ENCODE measurements at regions not wholly inside any gene's neighbourhood (a gene's known extent, or its start where the extent isn't known, plus 50 kb on each side); places are given as distances from the start of the nearest gene placed in this dataset.

DNA sequence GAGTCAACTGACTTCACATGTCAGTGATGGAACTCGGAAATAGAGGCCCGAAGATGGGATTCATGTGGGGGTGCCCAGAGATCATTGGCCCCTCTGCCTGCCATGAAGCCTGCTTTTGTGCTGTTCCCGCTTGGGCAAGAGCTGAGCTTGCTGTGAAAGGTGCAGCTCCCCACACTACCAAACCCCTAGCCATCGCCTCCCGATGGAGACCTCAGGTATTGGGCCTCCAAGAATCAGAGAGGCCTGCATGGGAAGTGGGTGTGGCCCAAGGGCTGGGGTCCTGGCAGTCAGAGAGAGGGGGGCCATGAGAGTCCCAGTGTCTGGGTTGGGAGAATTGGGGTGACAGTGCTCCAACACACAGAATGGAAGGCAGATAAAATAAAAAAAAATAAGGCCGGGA is 160.9 kb downstream of the SOD2 start:
- H3K4me3 ChIP-seq = no peak overlapping the region
- H3K9me2 ChIP-seq (replicated peaks; ENCODE audit: insufficient read depth) = no peaks in the 10 kb centered on the region
- H2AFZ ChIP-seq = no peak overlapping the region
- no peaks in the 10 kb centered on the region for H3K9me3 ChIP-seq (ENCODE audit: low read depth)
- H3K4me1 ChIP-seq (ENCODE audit: insufficient read depth) = no peaks in the 10 kb centered on the region
- DNase-seq (ENCODE audit: low spot score) = no peak
- TF ChIP-seq EZH2phosphoT487 (IDR thresholded peaks at IDR 0.05; ENCODE audit: low read depth, severe bottlenecking, unreplicated experiment) = no peak
- no peak overlapping the region for H3K27ac ChIP-seq
- no peaks in the 10 kb centered on the region for H4K20me1 ChIP-seq (ENCODE audit: insufficient read depth, poor library complexity, severe bottlenecking)
- H3K79me2 ChIP-seq = no peaks in the 10 kb centered on the region
- no peak overlapping the region for H3K4me2 ChIP-seq
- H3K27me3 ChIP-seq = peaks cover 5% of the 10 kb centered on the region
- WGBS (ENCODE audit: low lambda C conversion rate, missing lambda C conversion rate) = 92% methylated on average over 6 of the region's 6 CpGs
- H3K36me3 ChIP-seq (replicated peaks; ENCODE audit: insufficient read depth, low read depth) = no peaks in the 10 kb centered on the region

- Histone ChIP-seq H3K27ac (no peak overlapping the region), H3K4me2 (no peak overlapping the region), H3K9me2 (replicated peaks; ENCODE audit: insufficient read depth) (no peaks in the 10 kb centered on the region), H3K4me1 (ENCODE audit: insufficient read depth) (no peaks in the 10 kb centered on the region), H3K9me3 (ENCODE audit: low read depth) (no peaks in the 10 kb centered on the region), H2AFZ (no peak overlapping the region), H4K20me1 (ENCODE audit: insufficient read depth, poor library complexity, severe bottlenecking) (no peaks in the 10 kb centered on the region), H3K79me2 (no peaks in the 10 kb centered on the region), H3K36me3 (replicated peaks; ENCODE audit: insufficient read depth, low read depth) (no peaks in the 10 kb centered on the region), H3K4me3 (no peak overlapping the region), H3K27me3 (no peaks in the 10 kb centered on the region)
- TF ChIP-seq, protein P1, sequence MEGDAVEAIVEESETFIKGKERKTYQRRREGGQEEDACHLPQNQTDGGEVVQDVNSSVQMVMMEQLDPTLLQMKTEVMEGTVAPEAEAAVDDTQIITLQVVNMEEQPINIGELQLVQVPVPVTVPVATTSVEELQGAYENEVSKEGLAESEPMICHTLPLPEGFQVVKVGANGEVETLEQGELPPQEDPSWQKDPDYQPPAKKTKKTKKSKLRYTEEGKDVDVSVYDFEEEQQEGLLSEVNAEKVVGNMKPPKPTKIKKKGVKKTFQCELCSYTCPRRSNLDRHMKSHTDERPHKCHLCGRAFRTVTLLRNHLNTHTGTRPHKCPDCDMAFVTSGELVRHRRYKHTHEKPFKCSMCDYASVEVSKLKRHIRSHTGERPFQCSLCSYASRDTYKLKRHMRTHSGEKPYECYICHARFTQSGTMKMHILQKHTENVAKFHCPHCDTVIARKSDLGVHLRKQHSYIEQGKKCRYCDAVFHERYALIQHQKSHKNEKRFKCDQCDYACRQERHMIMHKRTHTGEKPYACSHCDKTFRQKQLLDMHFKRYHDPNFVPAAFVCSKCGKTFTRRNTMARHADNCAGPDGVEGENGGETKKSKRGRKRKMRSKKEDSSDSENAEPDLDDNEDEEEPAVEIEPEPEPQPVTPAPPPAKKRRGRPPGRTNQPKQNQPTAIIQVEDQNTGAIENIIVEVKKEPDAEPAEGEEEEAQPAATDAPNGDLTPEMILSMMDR (IDR thresholded peaks at IDR 0.05; ENCODE audit: poor library complexity) = no peak
- TF ChIP-seq EZH2 (IDR thresholded peaks at IDR 0.05; ENCODE audit: borderline replicate concordance) = no peak
- no peak for TF ChIP-seq EZH2phosphoT487 (IDR thresholded peaks at IDR 0.05; ENCODE audit: low read depth, severe bottlenecking, unreplicated experiment)
- DNase-seq (ENCODE audit: low spot score) = no peak
- WGBS (ENCODE audit: low lambda C conversion rate, missing lambda C conversion rate) = 84% methylated on average over 7 of the region's 7 CpGs
Measured at GRCh38 chr6:159529934-159530333, 163.1 kb downstream of the SOD2 start.

GRCh38 chr6:159527351-159527750 is 165.7 kb downstream of the SOD2 start:
- no peak for DNase-seq (ENCODE audit: low spot score)
- no peak overlapping the region for H3K4me2 ChIP-seq
- H3K9me2 ChIP-seq (replicated peaks; ENCODE audit: insufficient read depth) = no peaks in the 10 kb centered on the region
- H2AFZ ChIP-seq = no peak overlapping the region
- no peaks in the 10 kb centered on the region for H3K27me3 ChIP-seq
- H3K4me1 ChIP-seq (ENCODE audit: insufficient read depth) = no peaks in the 10 kb centered on the region
- H3K27ac ChIP-seq = no peak overlapping the region
- no peak for TF ChIP-seq EZH2 (IDR thresholded peaks at IDR 0.05; ENCODE audit: borderline replicate concordance)
- TF ChIP-seq, protein P1 (IDR thresholded peaks at IDR 0.05; ENCODE audit: poor library complexity) = no peak
- no peak for TF ChIP-seq EZH2phosphoT487 (IDR thresholded peaks at IDR 0.05; ENCODE audit: low read depth, severe bottlenecking, unreplicated experiment)
- WGBS (ENCODE audit: low lambda C conversion rate, missing lambda C conversion rate) = 95% methylated on average over 1 of the region's 1 CpG
- no peaks in the 10 kb centered on the region for H3K79me2 ChIP-seq
- H3K36me3 ChIP-seq (replicated peaks; ENCODE audit: insufficient read depth, low read depth) = no peaks in the 10 kb centered on the region
- no peaks in the 10 kb centered on the region for H4K20me1 ChIP-seq (ENCODE audit: insufficient read depth, poor library complexity, severe bottlenecking)
- no peaks in the 10 kb centered on the region for H3K9me3 ChIP-seq (ENCODE audit: low read depth)
- H3K4me3 ChIP-seq = no peak overlapping the region

- no peak overlapping the region for H2AFZ ChIP-seq
- no peak overlapping the region for H3K27ac ChIP-seq
- no peaks in the 10 kb centered on the region for H3K4me1 ChIP-seq (ENCODE audit: insufficient read depth)
- DNase-seq (ENCODE audit: low spot score) = no peak
- no peak overlapping the region for H3K4me3 ChIP-seq
- no peaks in the 10 kb centered on the region for H4K20me1 ChIP-seq (ENCODE audit: insufficient read depth, poor library complexity, severe bottlenecking)
- WGBS (ENCODE audit: low lambda C conversion rate, missing lambda C conversion rate) = 81% methylated on average over 9 of the region's 9 CpGs
- no peaks in the 10 kb centered on the region for H3K27me3 ChIP-seq
- H3K36me3 ChIP-seq (replicated peaks; ENCODE audit: insufficient read depth, low read depth) = no peaks in the 10 kb centered on the region
- H3K9me3 ChIP-seq (ENCODE audit: low read depth) = no peaks in the 10 kb centered on the region
- TF ChIP-seq EZH2 (IDR thresholded peaks at IDR 0.05; ENCODE audit: borderline replicate concordance) = no peak
- TF ChIP-seq EZH2phosphoT487 (IDR thresholded peaks at IDR 0.05; ENCODE audit: low read depth, severe bottlenecking, unreplicated experiment) = no peak
- TF ChIP-seq, protein P1 (IDR thresholded peaks at IDR 0.05; ENCODE audit: poor library complexity) = no peak
- H3K79me2 ChIP-seq = no peaks in the 10 kb centered on the region
- no peaks in the 10 kb centered on the region for H3K9me2 ChIP-seq (replicated peaks; ENCODE audit: insufficient read depth)
- no peak overlapping the region for H3K4me2 ChIP-seq
Measured at GRCh38 chr6:159525445-159526025, 167.5 kb downstream of the SOD2 start.

Measured in hepatocyte (in vitro differentiated cells).